HCT116 (cell line): ENCODE measurements at regions not wholly inside any gene's neighbourhood (a gene's known extent, or its start where the extent isn't known, plus 50 kb on each side); places are given as distances from the start of the nearest gene placed in this dataset.
A peak's percentile ranks its signal among the peaks of the same experiment; 100 is the strongest.

Source experiments
- ATAC-seq: fragments of 200-7000 bp; cut with Tn5 transposase; 2 replicates; pipeline ENCODE4 v1.9.1; 2020; ENCODE audit warnings: mild to moderate bottlenecking, moderate library complexity
- BruUV-seq: library from RNA; stranded (reverse); fragments of 400-500 nt; replicated peaks from 2 replicates; lab custom pipeline; 2021; lab: Mats Ljungman, UMichigan
- CTCF ChIA-PET: fragments of 300-600 bp; sonication (Branson Sonifier 250); formaldehyde crosslinking; loops from one replicate; lab custom pipeline; 2021; ENCODE audit warnings: antibody characterized with exemption; lab: Charles Lee
- POLR2A ChIA-PET: fragments of 300-600, 350-600 bp; sonication (Branson Sonifier 250); formaldehyde crosslinking; loops from one replicate; lab custom pipeline; 2021; ENCODE audit warnings: antibody characterized with exemption; lab: Charles Lee
- RAD21 ChIA-PET, 2 experiments: fragments of 300-600 bp; sonication (Branson Sonifier 250); formaldehyde crosslinking; loops; one replicate each; lab custom pipeline; 2023; ENCODE audit warnings: low total read pairs in 2 of 2; ENCODE audit not compliant: uncharacterized antibody in 2 of 2, unreplicated experiment in 2 of 2, low non-redundant PET in 1 of 2; lab: Charles Lee
- DNase-seq: peaks from one replicate; pipeline ENCODE4 v3.0.0-alpha.2; 2010; ENCODE audit warnings: low read depth, low spot score
- H2AFZ ChIP-seq: fragments of 200-600 bp; shearing (Covaris generic), sonication (generic); 2 replicates; pipeline ENCODE4 v1.6.1; 2017; ENCODE audit warnings: low read depth, mixed run types, mixed read lengths, antibody characterized with exemption, low read length; ENCODE audit not compliant: poor library complexity, severe bottlenecking
- H3K27ac ChIP-seq: 2 replicates; pipeline ENCODE4 v1.5.1; 2012; ENCODE audit warnings: low read depth, low read length
- H3K27me3 ChIP-seq: fragments of 200-600 bp; sonication (generic); 2 replicates; pipeline ENCODE4 v1.6.1; 2016; ENCODE audit warnings: mixed run types, low read length, mixed read lengths; ENCODE audit not compliant: insufficient read depth
- H3K36me3 ChIP-seq, 2 experiments: fragments of 200-500 bp in 1 of 2; fragments of 200-600 bp in 1 of 2; sonication (Bioruptor generic) in 1 of 2; sonication (generic) in 1 of 2; 2 replicates each; pipeline versions ENCODE4 v1.5.1 to v1.6.1; 2014 to 2016; ENCODE audit warnings: low read length in 2 of 2, inconsistent platforms in 1 of 2, mixed read lengths in 1 of 2, mixed run types in 1 of 2; ENCODE audit not compliant: insufficient read depth in 2 of 2, control insufficient read depth in 1 of 2
- H3K4me1 ChIP-seq, 2 experiments: fragments of 200-600 bp in 1 of 2; sonication (generic) in 1 of 2; 2 replicates each; pipeline versions ENCODE4 v1.5.1 to v1.6.1; 2012 to 2017; ENCODE audit warnings: low read length in 2 of 2, inconsistent platforms in 1 of 2, mild to moderate bottlenecking in 1 of 2, mixed read lengths in 1 of 2, mixed run types in 1 of 2, moderate library complexity in 1 of 2; ENCODE audit not compliant: insufficient read depth in 2 of 2, control insufficient read depth in 1 of 2
- H3K4me2 ChIP-seq: fragments of 200-600 bp; sonication (generic); 2 replicates; pipeline ENCODE4 v1.6.1; 2017; ENCODE audit warnings: mixed run types, low read length, mixed read lengths
- H3K4me3 ChIP-seq, 2 experiments: fragments of 200-600 bp in 1 of 2; sonication (generic) in 1 of 2; replicated peaks in 1 of 2; 2 replicates each; pipeline ENCODE4 v1.5.1; 2011 to 2016; ENCODE audit warnings: low read length in 2 of 2, control low read depth in 1 of 2, low read depth in 1 of 2, mild to moderate bottlenecking in 1 of 2, mixed read lengths in 1 of 2, mixed run types in 1 of 2
- H3K79me2 ChIP-seq: fragments of 200-600 bp; sonication (generic); 2 replicates; pipeline ENCODE4 v1.6.1; 2017; ENCODE audit warnings: mild to moderate bottlenecking, mixed run types, low read length, moderate library complexity, mixed read lengths; ENCODE audit not compliant: insufficient read depth
- H3K9ac ChIP-seq: fragments of 200-600 bp; sonication (generic); 2 replicates; pipeline ENCODE4 v1.6.1; 2016; ENCODE audit warnings: low read length, mixed read lengths
- H3K9me2 ChIP-seq: fragments of 200-600 bp; sonication (generic), shearing (Covaris generic); 2 replicates; pipeline ENCODE4 v1.6.1; 2017; ENCODE audit warnings: mixed run types, mild to moderate bottlenecking, moderate library complexity; ENCODE audit not compliant: insufficient read depth
- H3K9me3 ChIP-seq, 2 experiments: fragments of 200-500 bp in 1 of 2; fragments of 200-600 bp in 1 of 2; sonication (Bioruptor generic) in 1 of 2; sonication (generic) in 1 of 2; 2 replicates each; pipeline ENCODE4 v1.6.1; 2014 to 2017; ENCODE audit warnings: low read length in 2 of 2, mixed read lengths in 2 of 2, inconsistent platforms in 1 of 2, low read depth in 1 of 2, mild to moderate bottlenecking in 1 of 2, mixed run types in 1 of 2, moderate library complexity in 1 of 2; ENCODE audit not compliant: control insufficient read depth in 1 of 2, insufficient read depth in 1 of 2
- H4K20me1 ChIP-seq: fragments of 200-600 bp; sonication (generic), shearing (Covaris generic); 2 replicates; pipeline ENCODE4 v1.6.1; 2017; ENCODE audit warnings: mixed run types, mild to moderate bottlenecking, moderate library complexity; ENCODE audit not compliant: insufficient read depth
- CBX3 ChIP-seq: IDR thresholded peaks from 2 replicates; pipeline ENCODE4 v1.6.1; 2012; ENCODE audit warnings: low read depth
- CEBPB ChIP-seq: IDR thresholded peaks from 2 replicates; pipeline ENCODE4 v1.6.1; 2012; ENCODE audit warnings: low read depth
- EZH2phosphoT487 ChIP-seq: fragments of 200-600 bp; IDR thresholded peaks from 2 replicates; pipeline ENCODE4 v1.6.1; 2018; ENCODE audit warnings: antibody characterized with exemption, borderline replicate concordance
- FOSL1 ChIP-seq: IDR thresholded peaks from 2 replicates; pipeline ENCODE4 v1.6.1; 2012; ENCODE audit warnings: low read depth
- JUND ChIP-seq: IDR thresholded peaks from 2 replicates; pipeline ENCODE4 v1.6.1; 2012
- POLR2A ChIP-seq: IDR thresholded peaks from 2 replicates; pipeline ENCODE4 v1.7.0; 2011; ENCODE audit warnings: borderline replicate concordance; ENCODE audit not compliant: insufficient read depth, insufficient read length; ENCODE audit errors: extremely low read depth
- POLR2AphosphoS5 ChIP-seq: IDR thresholded peaks from 2 replicates; pipeline ENCODE4 v1.6.1; 2011; ENCODE audit warnings: mild to moderate bottlenecking, low read depth, low read length, moderate library complexity
- RAD21 ChIP-seq: IDR thresholded peaks from 2 replicates; pipeline ENCODE4 v1.6.1; 2012; ENCODE audit warnings: low read depth, mild to moderate bottlenecking
- YY1 ChIP-seq: IDR thresholded peaks from 2 replicates; pipeline ENCODE4 v1.6.1; 2011; ENCODE audit warnings: low read length, low read depth, moderate library complexity, mild to moderate bottlenecking; ENCODE audit not compliant: insufficient replicate concordance; ENCODE audit errors: extremely low read depth
- ZFX ChIP-seq: fragments of 450-650 bp; IDR thresholded peaks from 2 replicates; pipeline ENCODE4 v1.6.1; 2017
- ZNF274 ChIP-seq: fragments of 200-500 bp; sonication (Bioruptor generic); IDR thresholded peaks from 2 replicates; pipeline ENCODE4 v1.6.1; 2014; ENCODE audit warnings: mild to moderate bottlenecking, low read depth, low read length, inconsistent platforms
- intact Hi-C: fragments of 100-400 bp; cut with micrococcal nuclease; formaldehyde crosslinking; loops from 2 replicates; pipeline ENCODE4 v1.10.0; 2022
- TF ChIP-seq, protein P1 (sequence below): IDR thresholded peaks from 2 replicates; pipeline ENCODE4 v1.6.1; 2012
- TF ChIP-seq, protein P2 (sequence below), 3 experiments: fragments of 200-600 bp in 1 of 3; sonication (generic) in 1 of 3; IDR thresholded peaks in 2 of 3; conservative IDR thresholded peaks in 1 of 3; 2 replicates each; pipeline ENCODE4 v1.5.1; 2012 to 2017; ENCODE audit warnings: low read depth in 2 of 3, low read length in 2 of 3, antibody characterized with exemption in 1 of 3, borderline replicate concordance in 1 of 3, control low read depth in 1 of 3, mild to moderate bottlenecking in 1 of 3, mixed read lengths in 1 of 3, mixed run types in 1 of 3, moderate library complexity in 1 of 3; ENCODE audit not compliant: insufficient read depth in 1 of 3
- TF ChIP-seq, protein P3 (sequence below): IDR thresholded peaks from 2 replicates; pipeline ENCODE4 v1.6.1; 2011; ENCODE audit warnings: mild to moderate bottlenecking, low read length, moderate library complexity; ENCODE audit not compliant: insufficient replicate concordance; ENCODE audit errors: extremely low read depth
- TF ChIP-seq, protein P4 (sequence below): IDR thresholded peaks from 2 replicates; pipeline ENCODE4 v1.6.1; 2012

DNA sequence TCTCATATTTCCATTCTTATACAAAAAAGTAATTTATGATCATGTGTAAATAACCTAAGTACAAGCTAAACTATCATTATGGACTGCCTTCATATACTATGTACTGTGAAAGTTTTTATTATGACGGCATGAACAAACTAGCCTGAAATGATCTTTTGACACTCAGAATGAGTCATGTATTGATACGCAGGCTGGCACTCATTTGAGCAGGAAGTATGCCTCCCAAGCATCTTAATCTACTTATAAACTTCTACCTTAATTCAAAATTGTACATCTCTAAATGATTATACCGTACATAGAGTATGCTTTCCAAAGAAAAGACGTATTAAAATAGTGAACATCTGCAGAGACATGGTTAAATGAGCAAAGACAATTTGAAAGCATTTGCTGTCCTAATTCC is 207.1 kb upstream of the SPOPL start:
- no peaks in the 10 kb centered on the region for H3K36me3 ChIP-seq
- H2AFZ ChIP-seq: no peak overlapping the region
- no TSS peak for BruUV-seq
- CTCF ChIA-PET: no interaction called here
- H3K4me1 ChIP-seq: peaks cover 2 to 12% of the 10 kb centered on the region in 2 experiments; a peak in 2 of 4 replicates
- no peaks in the 10 kb centered on the region for H3K27me3 ChIP-seq
- intact Hi-C loops: no loop called here
- no peaks in the 10 kb centered on the region for H4K20me1 ChIP-seq
- RAD21 ChIA-PET: no interaction called here
- H3K9me3 ChIP-seq: no peaks in the 10 kb centered on the region
- H3K27ac ChIP-seq: no peak overlapping the region
- peak overlapping the region; percentile 26; the same call in 1 of the 2 replicates for H3K4me2 ChIP-seq
- DNase-seq (no peak), ATAC-seq (peak; percentile 44; the same call in 1 of the 2 replicates)
- H3K9ac ChIP-seq: no peak overlapping the region
- TF ChIP-seq FOSL1: peak; percentile 44
- TF ChIP-seq POLR2A: no peak
- TF ChIP-seq POLR2AphosphoS5: no peak
- TF ChIP-seq, protein P1, sequence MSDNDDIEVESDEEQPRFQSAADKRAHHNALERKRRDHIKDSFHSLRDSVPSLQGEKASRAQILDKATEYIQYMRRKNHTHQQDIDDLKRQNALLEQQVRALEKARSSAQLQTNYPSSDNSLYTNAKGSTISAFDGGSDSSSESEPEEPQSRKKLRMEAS: no peak
- TF ChIP-seq JUND: 0 out of 2 replicates have a peak, but pooled peaks have one; percentile 27
- POLR2A ChIA-PET: no interaction called here
- no peaks in the 10 kb centered on the region for H3K9me2 ChIP-seq
- H3K4me3 ChIP-seq: no peak overlapping the region
- no peaks in the 10 kb centered on the region for H3K79me2 ChIP-seq

DNA sequence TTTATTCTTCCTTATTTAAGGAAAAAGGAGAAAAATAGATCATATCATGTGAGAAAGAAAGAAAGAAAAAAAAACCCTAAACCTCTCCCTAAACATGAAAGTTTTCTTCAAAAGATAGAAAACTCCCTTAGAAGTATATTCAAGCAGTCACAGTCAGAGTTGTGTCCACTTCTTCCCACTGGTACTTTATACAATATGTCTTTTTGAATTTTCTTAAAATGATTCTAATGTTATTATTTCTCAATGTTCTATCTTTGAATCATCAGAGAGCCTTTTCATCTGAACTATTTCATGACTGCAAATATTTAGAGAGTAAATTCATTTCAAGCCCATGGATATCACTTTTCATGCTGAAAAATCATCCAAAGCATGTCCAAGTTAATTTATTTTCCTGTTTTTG is 205.2 kb upstream of the SPOPL start:
- H3K4me1 ChIP-seq: peaks cover 2 to 12% of the 10 kb centered on the region in 2 experiments; a peak in 2 of 4 replicates
- H4K20me1 ChIP-seq: no peaks in the 10 kb centered on the region
- H3K9ac ChIP-seq: no peak overlapping the region
- ATAC-seq (no peak), DNase-seq (no peak)
- no peaks in the 10 kb centered on the region for H3K27me3 ChIP-seq
- no peak overlapping the region for H3K4me2 ChIP-seq
- H3K36me3 ChIP-seq: no peaks in the 10 kb centered on the region
- no peaks in the 10 kb centered on the region for H3K9me2 ChIP-seq
- CTCF ChIA-PET: no interaction called here
- RAD21 ChIA-PET: no interaction called here
- intact Hi-C loops: no loop called here
- H2AFZ ChIP-seq: no peak overlapping the region
- H3K4me3 ChIP-seq: no peak overlapping the region
- POLR2A ChIA-PET: no interaction called here
- no peak overlapping the region for H3K27ac ChIP-seq
- no TSS peak for BruUV-seq
- H3K9me3 ChIP-seq: no peaks in the 10 kb centered on the region
- H3K79me2 ChIP-seq: no peaks in the 10 kb centered on the region
- no peak for TF ChIP-seq RAD21
- TF ChIP-seq CEBPB: no peak
- TF ChIP-seq, protein P2, sequence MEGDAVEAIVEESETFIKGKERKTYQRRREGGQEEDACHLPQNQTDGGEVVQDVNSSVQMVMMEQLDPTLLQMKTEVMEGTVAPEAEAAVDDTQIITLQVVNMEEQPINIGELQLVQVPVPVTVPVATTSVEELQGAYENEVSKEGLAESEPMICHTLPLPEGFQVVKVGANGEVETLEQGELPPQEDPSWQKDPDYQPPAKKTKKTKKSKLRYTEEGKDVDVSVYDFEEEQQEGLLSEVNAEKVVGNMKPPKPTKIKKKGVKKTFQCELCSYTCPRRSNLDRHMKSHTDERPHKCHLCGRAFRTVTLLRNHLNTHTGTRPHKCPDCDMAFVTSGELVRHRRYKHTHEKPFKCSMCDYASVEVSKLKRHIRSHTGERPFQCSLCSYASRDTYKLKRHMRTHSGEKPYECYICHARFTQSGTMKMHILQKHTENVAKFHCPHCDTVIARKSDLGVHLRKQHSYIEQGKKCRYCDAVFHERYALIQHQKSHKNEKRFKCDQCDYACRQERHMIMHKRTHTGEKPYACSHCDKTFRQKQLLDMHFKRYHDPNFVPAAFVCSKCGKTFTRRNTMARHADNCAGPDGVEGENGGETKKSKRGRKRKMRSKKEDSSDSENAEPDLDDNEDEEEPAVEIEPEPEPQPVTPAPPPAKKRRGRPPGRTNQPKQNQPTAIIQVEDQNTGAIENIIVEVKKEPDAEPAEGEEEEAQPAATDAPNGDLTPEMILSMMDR (IDR thresholded peaks at IDR 0.05 in 2 of 3, conservative IDR thresholded peaks at IDR 0.05 in 1 of 3; ENCODE audit: borderline replicate concordance in 1 of 3, insufficient read depth in 1 of 3, low read depth in 2 of 3, low read length in 2 of 3): no peak
- no peak for TF ChIP-seq ZFX
- TF ChIP-seq, protein P1: no peak
- TF ChIP-seq, protein P3, sequence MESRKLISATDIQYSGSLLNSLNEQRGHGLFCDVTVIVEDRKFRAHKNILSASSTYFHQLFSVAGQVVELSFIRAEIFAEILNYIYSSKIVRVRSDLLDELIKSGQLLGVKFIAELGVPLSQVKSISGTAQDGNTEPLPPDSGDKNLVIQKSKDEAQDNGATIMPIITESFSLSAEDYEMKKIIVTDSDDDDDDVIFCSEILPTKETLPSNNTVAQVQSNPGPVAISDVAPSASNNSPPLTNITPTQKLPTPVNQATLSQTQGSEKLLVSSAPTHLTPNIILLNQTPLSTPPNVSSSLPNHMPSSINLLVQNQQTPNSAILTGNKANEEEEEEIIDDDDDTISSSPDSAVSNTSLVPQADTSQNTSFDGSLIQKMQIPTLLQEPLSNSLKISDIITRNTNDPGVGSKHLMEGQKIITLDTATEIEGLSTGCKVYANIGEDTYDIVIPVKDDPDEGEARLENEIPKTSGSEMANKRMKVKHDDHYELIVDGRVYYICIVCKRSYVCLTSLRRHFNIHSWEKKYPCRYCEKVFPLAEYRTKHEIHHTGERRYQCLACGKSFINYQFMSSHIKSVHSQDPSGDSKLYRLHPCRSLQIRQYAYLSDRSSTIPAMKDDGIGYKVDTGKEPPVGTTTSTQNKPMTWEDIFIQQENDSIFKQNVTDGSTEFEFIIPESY: no peak
- no peak for TF ChIP-seq POLR2AphosphoS5
- no peak for TF ChIP-seq CBX3
- TF ChIP-seq, protein P4, sequence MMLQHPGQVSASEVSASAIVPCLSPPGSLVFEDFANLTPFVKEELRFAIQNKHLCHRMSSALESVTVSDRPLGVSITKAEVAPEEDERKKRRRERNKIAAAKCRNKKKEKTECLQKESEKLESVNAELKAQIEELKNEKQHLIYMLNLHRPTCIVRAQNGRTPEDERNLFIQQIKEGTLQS: no peak
- TF ChIP-seq YY1: no peak
- no peak for TF ChIP-seq EZH2phosphoT487
- no peak for TF ChIP-seq FOSL1
- no peak for TF ChIP-seq ZNF274
